ENCODE measurements at regions not wholly inside any gene's neighbourhood (a gene's known extent, or its start where the extent isn't known, plus 50 kb on each side); places are given as distances from the start of the nearest gene placed in this dataset.

- Mint-ChIP-seq H3K27me3 (no peaks in the 10 kb centered on the region), H3K36me3 (ENCODE audit: insufficient read depth) (no peaks in the 10 kb centered on the region), H3K9me3 (ENCODE audit: low read depth) (no peaks in the 10 kb centered on the region), H3K4me1 (ENCODE audit: low read depth) (peaks cover 21% of the 10 kb centered on the region), H3K27ac (peak overlapping the region; percentile 13), H3K4me3 (ENCODE audit: low read depth) (no peak overlapping the region)
- TF ChIP-seq CTCF (IDR thresholded peaks at IDR 0.05; ENCODE audit: unreplicated experiment): no peak
- no peak for DNase-seq (ENCODE audit: low spot score, unreplicated experiment)
Measured at GRCh38 chr3:144344925-144345548, 373.4 kb downstream of the DIPK2A start.

- peaks cover 16% of the 10 kb centered on the region for H3K4me1 Mint-ChIP-seq (ENCODE audit: low read depth)
- no peak overlapping the region for H3K4me3 Mint-ChIP-seq (ENCODE audit: low read depth)
- no peak for TF ChIP-seq CTCF (IDR thresholded peaks at IDR 0.05; ENCODE audit: unreplicated experiment)
- no peaks in the 10 kb centered on the region for H3K9me3 Mint-ChIP-seq (ENCODE audit: low read depth)
- no peak overlapping the region for H3K27ac Mint-ChIP-seq
- DNase-seq (ENCODE audit: low spot score, unreplicated experiment): no peak
- H3K27me3 Mint-ChIP-seq: no peaks in the 10 kb centered on the region
- H3K36me3 Mint-ChIP-seq (ENCODE audit: insufficient read depth): no peaks in the 10 kb centered on the region
Measured at GRCh38 chr3:144350125-144350524, 378.5 kb downstream of the DIPK2A start.

GRCh38 chr3:144351011-144351410 lies 379.4 kb downstream of the DIPK2A start:
- Mint-ChIP-seq H3K4me3 (ENCODE audit: low read depth) (no peak overlapping the region), H3K27ac (no peak overlapping the region), H3K9me3 (ENCODE audit: low read depth) (no peaks in the 10 kb centered on the region), H3K36me3 (ENCODE audit: insufficient read depth) (no peaks in the 10 kb centered on the region), H3K27me3 (no peaks in the 10 kb centered on the region), H3K4me1 (ENCODE audit: low read depth) (peaks cover 15% of the 10 kb centered on the region)
- no peak for DNase-seq (ENCODE audit: low spot score, unreplicated experiment)
- TF ChIP-seq CTCF (IDR thresholded peaks at IDR 0.05; ENCODE audit: unreplicated experiment): no peak

GRCh38 chr3:144351773-144352365 lies 380.2 kb downstream of the DIPK2A start:
- H3K9me3 Mint-ChIP-seq (ENCODE audit: low read depth): no peaks in the 10 kb centered on the region
- no peaks in the 10 kb centered on the region for H3K36me3 Mint-ChIP-seq (ENCODE audit: insufficient read depth)
- peaks cover 15% of the 10 kb centered on the region for H3K4me1 Mint-ChIP-seq (ENCODE audit: low read depth)
- no peak overlapping the region for H3K27ac Mint-ChIP-seq
- no peak overlapping the region for H3K4me3 Mint-ChIP-seq (ENCODE audit: low read depth)
- TF ChIP-seq CTCF (IDR thresholded peaks at IDR 0.05; ENCODE audit: unreplicated experiment): no peak
- no peaks in the 10 kb centered on the region for H3K27me3 Mint-ChIP-seq
- DNase-seq (ENCODE audit: low spot score, unreplicated experiment): no peak

GRCh38 chr3:144358191-144358590 lies 386.6 kb downstream of the DIPK2A start:
- Mint-ChIP-seq H3K9me3 (ENCODE audit: low read depth) (peaks cover 5% of the 10 kb centered on the region), H3K36me3 (ENCODE audit: insufficient read depth) (peaks cover 3% of the 10 kb centered on the region), H3K4me1 (ENCODE audit: low read depth) (peaks cover 7% of the 10 kb centered on the region), H3K27ac (no peak overlapping the region), H3K4me3 (ENCODE audit: low read depth) (no peak overlapping the region), H3K27me3 (no peaks in the 10 kb centered on the region)
- TF ChIP-seq CTCF (IDR thresholded peaks at IDR 0.05; ENCODE audit: unreplicated experiment): no peak
- no peak for DNase-seq (ENCODE audit: low spot score, unreplicated experiment)

Measured in progenitor cell of endocrine pancreas (in vitro differentiated cells).